Renal pelvis (tissue), 1 donor: ENCODE measurements at regions not wholly inside any gene's neighbourhood (a gene's known extent, or its start where the extent isn't known, plus 50 kb on each side); places are given as distances from the start of the nearest gene placed in this dataset.
"Not testable (repeated sequence)": the region's sequence is repeated elsewhere in the genome, so short reads cannot be mapped to it uniquely, and the experiment has no call there.

Experiments used
- DNase-seq: peaks from one replicate; pipeline ENCODE4 v3.0.0-alpha.2; 2013

DNA sequence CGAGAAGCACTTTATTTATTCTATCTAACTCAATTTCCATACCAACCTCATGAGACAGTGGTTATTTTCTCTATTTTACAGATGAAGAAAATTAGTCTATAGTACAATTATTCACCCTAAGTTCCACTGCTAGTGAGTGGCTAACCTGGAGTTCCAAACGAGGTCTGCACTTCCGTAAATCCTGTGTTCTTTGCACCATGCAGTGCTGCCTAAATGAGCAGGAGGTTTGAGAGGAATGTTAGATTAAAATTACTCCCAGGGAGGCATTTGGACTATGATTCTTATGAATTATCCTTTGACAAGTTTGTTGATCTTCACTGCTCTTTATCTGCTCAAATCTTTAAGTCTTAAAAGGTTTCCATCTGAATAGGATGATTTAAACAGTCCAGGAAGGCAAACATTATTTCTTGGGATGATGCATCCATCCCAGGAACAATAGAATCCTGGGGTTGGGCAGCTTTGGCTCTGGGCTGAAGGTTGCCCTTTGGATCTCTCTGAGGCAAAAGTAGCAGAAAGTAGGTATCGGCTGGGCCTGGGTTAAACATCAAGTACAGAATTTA, 400.8 kb downstream of the REEP3 start:
- no peak for DNase-seq

DNA sequence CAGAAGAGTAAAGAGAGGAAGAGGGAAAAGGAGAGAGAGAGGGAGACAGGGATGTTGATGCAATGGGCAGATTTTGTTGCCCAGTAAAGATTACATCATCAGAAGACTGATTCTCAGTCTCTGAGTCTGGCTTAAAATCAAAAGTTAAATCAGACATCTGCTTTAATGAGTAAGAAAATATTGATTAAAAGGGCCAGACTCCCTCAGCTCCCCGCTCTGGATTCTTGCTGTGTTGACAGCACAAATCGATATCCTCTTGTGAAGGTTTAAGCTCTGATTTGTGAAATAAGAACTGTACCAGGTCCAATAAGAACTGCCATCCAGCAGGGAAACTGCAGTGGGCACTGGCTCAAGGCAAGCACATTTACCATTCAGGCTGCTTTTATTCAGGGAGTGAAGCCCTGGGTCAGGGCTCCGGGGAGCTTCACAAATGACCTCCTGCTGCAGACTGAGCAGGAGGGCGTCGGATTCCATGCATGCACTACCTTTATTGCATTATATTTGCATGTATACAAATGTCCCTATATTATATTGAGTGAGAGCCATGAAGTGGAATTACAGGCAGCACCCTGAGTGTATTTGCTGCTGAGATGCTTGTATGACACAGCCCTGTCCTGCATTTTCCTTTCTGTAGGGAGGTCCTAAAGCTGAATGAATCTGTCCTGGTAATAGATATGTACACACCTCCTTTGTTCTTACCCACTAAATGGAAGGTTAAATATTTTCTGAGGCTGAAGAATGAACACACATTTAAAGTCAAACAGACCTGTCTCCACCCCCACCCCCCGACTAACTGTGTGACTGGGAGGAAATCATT, 401.5 kb downstream of the REEP3 start:
- no peak for DNase-seq

DNA sequence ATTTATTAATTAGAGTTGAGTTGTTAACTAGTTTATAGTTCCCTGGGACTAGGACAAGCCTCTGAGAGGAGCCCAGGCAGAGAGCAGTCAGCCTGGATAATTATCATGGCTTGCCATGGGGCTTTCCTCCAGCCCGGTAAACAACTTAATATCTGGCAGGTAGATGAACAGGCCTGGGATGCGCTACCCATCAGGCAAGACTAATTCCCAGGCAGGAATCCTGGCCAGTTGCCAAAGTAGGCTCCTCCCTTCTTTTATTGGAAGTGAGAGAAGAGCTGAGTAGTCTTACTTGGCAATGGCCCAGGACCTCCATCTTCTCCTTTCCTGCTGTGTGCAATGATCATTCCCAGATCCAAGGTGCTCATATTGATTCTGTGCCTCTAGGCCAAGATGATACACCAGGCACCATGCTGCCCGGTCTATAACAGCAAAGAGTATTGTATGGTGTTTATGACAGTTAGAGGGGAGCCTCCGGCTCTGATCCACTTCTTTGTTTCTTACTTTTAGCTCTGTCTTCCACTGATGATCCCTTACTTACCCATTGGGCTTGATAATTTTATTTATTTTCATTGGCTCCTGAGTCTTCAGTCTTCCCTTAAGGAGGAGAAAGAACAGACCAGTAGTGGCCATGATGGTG, 408.7 kb downstream of the REEP3 start:
- DNase-seq: no peak

DNA sequence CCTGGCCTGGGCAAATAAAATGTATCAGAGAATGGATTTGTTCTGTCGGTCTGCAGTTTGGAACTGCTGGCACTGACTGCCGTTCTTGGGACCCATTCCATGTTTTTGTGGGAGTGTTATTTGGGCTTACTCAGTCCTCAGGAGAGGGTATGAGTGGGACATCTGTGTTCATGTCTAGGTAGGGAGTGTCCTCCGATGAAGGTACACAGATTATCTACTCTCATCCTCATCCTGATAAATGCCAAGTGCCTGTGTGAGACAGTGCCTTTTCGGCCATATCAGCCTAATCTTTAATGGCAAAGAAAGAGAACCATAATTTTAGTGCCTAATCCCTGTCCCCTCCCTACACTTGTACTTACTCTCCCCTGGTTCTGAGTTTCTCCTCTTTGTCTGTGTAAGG, 409.4 kb downstream of the REEP3 start:
- DNase-seq: no peak

DNA sequence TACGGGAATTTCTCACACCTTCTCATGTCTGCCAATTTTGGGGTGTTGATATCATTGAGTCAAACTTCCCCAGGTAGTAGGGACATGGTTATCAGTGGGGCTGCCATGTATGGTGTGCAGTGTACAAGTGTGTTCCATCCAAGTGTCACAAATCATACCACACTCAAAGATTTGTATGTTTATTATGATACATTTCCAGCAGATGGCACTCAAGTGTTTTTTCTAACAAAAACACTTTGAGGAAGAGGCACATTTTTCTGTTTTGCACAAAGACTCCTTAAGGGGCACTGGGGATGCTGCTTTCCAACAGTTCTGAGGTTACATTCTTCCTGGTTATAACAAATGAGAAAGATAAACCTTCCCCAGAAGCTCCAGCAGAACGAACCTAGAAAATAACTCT, 414.5 kb downstream of the REEP3 start:
- DNase-seq: no peak

DNA sequence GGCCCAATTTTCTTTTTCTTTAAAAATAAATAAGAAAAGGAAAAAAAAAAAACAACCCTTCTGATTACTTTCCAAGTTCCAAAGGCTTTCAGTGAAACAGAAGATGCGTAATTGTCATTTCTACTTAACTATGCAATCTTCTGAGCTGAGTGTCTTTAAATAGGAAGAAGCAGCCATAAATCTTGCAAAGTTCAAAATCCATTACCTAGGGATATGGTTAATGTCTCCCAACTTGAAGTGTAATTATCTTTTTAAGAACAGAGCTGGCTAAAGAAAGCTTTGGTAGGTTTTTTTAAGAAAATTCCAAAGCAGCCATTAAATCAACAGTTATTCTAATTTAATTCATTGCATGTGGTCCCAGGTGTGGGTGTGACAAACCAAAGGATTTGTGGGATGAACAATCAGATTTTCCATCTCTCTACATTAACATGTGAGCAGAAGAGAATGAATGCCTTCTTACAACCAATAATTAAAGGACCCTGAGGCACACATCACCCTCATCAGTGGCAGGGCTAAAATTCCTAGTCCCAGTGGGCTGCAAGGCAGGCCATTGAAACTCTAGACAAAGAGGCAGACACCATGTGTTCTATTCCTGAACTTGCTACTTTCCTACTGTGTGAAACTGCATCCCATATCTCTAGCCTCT, 419.2 kb downstream of the REEP3 start:
- no peak for DNase-seq

DNA sequence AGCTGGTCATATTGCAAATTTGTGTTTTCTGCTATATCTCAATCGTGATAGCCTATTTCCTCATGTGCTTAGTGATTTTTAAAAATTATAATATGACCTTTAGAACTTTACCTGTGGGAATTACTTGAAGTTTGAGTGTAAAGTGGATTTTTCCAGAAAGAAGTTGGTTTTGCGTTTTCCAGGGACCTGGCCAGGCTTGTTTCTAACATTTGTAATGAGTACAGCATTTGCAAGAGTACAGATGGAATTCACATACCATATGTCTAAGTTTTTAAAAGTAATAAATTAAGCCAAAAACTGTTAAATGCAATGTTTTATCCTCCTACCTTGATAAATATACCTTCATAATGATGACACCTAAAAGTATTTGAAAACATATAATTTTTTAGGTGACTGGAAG, 443.2 kb downstream of the REEP3 start:
- no peak for DNase-seq

DNA sequence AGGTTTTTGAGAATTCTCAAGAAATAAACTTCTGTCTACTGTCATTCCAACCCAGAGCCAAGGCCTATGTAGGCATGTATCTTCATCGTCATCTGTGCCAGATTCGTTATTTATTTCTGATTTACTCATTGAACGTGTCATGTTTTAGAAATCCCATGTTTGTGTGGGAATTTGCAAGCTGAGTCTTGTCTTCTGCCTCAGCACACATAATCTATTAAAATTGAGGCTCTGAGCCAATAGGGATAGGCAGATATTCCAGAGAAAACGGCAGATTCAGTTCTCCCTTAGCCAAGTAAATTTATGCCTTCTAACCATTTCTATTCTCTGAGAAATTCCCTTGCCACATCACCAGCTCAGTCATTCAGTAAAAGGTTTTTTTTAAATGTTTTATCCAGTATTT, 444.6 kb downstream of the REEP3 start:
- DNase-seq: no peak

DNA sequence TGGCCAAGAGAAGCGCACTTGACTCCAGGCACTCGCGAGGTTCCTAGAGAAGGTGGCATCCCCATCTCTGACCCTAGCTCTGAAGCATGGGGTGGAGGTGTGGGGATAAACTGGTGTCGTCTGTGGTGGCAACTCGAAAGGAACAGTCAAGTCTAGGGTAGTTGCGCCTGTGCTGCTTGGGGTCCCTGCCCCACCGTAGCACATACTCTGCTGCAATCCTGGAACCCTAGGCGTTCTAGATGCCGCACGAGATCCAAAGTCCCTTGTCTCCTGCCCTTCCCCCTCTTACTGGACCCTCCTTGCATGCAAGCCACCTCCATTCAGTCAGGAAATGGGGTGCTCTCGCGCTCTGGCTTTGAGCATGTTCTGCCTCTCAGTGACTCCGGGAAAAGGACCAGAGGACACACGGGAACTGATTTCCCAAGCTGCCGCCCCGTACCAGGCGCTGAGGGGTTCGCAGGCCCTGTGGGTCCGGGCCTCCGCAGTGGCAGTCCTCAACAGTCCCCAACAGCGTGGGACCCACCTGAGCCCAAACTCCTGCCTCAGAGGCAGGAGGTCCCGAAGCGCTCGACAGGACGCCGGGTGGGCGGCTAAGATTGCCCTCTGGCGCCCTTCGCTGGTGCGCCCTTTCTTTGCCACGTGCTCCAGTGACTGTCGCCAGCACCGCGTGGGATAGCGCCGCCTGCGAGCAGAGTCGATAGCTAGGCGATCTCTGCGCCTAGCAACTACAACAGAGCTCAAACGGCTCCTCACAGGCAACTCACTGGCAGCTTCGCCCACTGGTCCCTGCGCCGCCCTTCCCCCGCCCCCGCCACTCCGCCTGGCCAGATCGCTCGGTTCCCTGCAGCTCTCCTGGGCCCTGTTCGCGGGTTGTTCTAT, 452.0 kb downstream of the REEP3 start:
- no peak for DNase-seq

DNA sequence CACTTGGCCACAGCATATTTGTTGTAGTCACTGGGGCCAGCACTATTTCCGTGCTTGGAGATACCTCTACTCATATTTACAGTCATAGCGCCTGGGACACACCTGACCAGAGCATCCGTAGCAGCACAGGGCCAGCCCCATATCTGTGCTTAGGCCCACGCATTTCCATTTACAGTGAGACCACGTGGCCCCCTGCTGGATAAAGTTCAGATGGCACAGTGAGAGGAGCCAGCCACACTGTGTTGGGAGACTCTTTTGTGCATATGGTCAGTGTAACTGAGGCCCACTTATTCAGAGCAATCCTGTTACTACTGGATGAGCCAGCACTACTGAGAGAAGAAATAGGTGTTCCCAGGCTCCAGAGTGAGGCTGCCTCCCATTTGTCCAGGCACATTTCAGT, 455.3 kb downstream of the REEP3 start:
- DNase-seq: peak; percentile 4

DNA sequence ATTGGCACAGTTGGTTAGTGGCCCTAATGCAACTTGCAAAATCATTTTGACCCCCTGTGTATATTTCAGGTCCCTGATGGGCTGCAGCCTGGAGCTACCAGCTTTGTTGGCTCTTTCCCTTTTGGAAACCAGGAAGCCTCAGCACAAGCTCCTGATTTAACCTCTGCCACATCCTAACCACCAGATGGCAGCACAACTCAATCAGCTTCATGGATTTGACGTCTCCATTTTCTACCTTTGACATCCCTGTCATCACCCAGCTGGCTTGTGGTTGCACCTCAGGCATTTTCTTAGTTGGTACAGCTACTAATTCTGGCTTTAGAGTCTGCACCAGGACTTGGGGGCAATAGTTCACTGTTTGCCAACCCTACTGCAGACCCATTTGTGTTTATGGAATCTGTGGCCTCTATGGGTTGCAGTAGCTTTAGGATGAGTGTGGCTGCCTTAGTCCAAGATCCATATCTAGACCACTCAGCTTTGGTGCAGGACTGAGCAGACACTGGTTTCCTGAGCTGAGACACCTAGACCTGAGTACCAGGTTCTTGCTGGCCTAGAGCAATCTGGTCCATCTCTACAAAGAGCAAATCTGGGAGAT, 456.2 kb downstream of the REEP3 start:
- DNase-seq: peak; percentile 9

DNA sequence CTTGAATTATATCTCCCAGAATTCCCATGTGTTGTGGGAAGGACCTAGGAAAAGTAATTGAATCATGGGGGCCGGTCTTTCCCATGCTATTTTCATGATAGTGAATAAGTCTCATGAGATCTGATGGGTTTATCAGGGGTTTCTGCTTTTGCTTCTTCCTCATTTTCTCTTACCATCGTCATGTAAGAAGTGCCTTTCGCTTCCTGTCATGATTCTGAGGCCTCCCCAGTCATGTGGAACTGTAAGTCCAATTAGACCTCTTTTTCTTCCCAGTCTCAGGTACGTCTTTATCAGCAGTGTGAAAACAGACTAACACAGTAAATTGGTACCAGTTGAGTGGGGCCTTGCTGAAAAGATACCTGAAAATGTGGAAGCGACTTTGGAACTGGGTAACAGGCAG, 459.7 kb downstream of the REEP3 start:
- DNase-seq: not testable (repeated sequence)

DNA sequence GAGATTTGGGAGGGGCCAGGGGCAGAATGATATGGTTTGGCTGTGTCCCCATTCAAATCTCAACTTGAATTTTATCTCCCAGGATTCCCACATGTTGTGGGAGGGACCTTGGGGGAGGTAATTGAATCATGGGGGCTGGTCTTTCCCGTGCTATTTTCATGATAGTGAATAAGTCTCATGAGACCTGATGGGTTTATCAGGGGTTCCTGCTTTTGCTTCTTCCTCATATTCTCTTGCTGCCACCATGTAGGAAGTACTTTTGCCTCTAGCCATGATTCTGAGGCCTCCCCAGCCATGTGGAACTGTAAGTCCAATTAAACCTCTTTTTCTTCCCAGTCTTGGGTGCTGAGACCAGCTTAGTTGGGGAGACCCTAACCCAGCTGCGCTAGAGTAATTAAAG, 462.9 kb downstream of the REEP3 start:
- not testable (repeated sequence) for DNase-seq

DNA sequence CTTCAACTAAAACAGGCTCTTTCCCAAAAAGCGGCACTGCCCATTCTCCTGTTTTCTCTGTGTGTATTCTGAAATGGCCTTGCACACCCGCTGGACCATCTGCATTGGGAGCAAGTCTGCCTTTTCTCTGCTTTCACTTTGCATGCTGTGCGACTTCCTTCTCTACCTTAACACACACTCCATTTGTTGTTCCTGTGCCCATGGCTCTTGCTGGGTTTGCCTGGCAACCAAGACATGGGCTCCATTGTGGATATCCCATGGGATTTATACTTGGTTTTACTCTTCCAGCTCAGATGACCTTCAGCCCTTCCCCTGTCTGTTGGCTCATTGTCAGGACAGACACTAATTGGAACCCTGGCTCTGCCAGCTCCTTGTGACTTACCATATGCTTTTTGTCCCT, 465.3 kb downstream of the REEP3 start:
- no peak for DNase-seq

DNA sequence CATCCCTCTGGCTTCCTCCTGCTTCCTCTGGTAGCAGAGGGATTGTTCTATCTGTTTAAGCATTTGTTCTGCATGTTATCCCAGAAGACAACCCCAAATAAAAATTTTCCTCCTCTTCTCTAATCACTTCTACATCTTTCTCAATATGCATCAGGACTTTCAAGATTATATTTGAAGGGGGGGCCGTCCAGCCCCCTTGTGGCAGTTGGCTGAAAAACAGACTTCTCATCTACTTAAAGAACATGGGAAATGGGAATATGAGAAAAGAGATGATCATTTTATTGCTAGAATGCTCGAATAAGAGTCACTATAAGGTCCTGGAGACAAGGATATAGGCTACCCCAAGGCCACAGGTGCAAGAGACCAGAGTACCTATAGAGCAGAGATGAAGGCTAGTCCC, 466.0 kb downstream of the REEP3 start:
- DNase-seq: no peak

DNA sequence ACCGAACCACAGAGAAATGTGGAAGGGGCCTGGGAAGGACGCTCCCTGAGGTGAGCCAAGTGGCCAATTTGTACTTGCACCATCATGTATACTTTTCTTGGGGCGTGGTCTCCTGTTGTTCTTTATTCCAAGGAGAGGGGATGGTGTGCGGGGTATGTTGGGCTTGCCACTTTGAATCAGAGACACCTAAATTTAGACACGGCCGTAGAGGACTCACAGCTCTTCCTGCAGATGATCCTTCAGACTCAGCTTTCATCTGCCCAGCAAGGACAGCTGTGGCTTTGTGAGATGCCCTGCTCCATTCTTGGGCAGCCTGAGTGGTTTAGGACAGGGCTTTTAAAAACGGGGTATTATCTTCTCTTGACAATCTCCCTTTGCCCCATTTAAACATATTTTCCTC, 473.2 kb downstream of the REEP3 start:
- no peak for DNase-seq

DNA sequence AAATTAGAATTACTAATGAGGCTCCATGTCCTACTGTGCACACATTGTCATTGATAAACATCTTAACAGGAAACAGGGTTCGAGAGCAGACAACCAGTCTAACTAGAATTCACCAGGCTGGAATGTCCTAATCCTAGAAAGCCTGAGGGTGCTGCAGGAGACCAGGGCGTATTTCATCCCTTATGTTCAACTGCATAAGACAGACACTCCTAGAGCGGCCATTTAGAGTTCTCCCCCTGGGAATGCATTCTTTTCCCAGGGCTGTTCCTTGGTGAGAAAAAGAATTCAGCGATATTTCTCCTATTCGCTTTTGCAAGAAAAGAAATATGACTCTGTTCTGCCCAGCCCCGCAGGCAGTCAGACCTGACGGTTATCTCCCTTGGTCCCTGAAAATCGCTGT, 486.0 kb downstream of the REEP3 start:
- DNase-seq: no peak

DNA sequence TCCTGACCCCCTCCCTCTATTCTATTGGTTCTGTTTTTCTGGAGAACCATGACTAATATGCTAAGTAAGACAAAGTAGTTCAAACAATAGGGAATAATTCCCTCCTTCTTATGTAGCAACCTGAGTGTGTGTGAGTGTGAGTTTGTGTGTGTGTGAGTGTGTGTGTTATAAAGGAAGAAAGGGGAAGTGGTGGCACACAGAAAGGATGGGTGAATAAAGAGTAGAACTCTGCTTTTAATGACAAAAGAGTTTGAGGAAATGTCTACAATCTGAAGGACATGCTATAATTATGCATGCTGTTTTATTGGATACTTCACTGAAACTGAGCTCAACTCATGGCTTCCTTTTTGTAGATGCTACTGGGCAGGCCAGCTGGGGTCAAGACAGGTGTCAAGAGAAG, 489.5 kb downstream of the REEP3 start:
- no peak for DNase-seq

DNA sequence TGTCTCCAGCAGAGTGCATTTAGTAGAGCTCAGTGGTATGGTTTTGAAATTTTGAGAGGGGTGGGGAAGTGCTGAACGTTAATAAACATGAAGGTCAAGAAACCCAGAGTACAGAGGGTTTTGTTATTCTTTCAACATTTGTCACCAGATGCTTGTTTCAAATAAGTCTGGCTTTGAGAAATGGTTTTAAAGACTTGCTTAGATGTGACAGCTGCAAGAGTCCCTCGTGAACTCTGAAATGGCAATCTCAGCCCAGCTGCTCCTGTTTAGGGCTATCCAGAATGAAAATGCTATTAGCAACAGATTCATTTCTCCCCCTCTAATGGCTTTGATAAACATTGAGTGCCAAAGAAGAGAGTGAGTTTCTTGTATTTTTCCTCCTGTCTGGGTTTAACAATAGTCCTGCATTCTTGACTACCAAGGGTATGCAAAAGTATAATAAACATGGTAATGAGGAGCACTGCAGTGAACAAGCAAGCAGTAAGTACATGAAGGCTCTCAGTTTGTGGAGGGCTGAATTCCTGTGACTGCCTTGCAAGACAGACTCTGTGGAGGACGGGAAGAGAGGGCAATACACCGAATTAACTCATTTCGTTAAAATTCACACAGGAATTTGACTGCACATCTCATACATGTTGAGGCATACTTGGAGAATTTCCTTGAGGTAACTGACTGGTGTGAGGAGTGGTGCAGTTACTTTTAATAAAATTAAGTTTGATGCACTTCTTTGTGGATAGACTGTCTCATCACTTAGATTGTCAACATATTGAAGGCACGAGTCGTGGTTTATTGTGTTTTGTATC, 490.9 kb downstream of the REEP3 start:
- DNase-seq: peak; percentile 22

DNA sequence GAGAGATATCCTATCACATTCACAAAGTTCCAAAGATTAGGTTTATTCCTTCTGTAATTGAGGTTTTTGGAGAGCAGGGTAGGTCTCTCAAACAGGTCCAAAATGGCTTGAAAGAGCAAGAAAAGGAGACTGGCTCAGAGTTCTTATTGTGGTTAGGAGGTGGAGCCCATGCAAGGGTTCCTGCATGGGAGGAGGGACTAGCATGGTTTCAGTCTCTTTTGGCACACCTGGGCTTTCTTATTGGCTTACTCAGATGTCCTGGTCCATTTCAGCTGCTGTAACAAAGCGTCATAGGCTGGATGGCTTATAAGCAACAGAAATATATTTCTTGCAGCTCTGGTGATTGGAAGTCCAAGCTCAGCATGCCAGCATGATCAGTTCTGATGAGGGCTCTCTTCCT, 493.1 kb downstream of the REEP3 start:
- DNase-seq: no peak
